ENCODE measurements at regions not wholly inside any gene's neighbourhood (a gene's known extent, or its start where the extent isn't known, plus 50 kb on each side); places are given as distances from the start of the nearest gene placed in this dataset.

- TF ChIP-seq, protein P1, sequence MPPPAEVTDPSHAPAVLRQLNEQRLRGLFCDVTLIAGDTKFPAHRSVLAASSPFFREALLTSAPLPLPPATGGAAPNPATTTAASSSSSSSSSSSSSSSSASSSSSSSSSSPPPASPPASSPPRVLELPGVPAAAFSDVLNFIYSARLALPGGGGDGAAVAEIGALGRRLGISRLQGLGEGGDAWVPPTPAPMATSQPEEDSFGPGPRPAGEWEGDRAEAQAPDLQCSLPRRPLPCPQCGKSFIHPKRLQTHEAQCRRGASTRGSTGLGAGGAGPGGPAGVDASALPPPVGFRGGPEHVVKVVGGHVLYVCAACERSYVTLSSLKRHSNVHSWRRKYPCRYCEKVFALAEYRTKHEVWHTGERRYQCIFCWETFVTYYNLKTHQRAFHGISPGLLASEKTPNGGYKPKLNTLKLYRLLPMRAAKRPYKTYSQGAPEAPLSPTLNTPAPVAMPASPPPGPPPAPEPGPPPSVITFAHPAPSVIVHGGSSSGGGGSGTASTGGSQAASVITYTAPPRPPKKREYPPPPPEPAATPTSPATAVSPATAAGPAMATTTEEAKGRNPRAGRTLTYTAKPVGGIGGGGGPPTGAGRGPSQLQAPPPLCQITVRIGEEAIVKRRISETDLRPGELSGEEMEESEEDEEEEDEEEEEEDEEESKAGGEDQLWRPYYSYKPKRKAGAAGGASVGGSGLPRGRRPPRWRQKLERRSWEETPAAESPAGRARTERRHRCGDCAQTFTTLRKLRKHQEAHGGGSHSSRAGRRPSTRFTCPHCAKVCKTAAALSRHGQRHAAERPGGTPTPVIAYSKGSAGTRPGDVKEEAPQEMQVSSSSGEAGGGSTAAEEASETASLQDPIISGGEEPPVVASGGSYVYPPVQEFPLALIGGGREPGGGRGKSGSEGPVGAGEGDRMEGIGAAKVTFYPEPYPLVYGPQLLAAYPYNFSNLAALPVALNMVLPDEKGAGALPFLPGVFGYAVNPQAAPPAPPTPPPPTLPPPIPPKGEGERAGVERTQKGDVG (CRISPR knock-in tag; IDR thresholded peaks at IDR 0.05): no peak
- TF ChIP-seq SMARCA5 (IDR thresholded peaks at IDR 0.05) (peak; percentile 59; the same call in 1 of the 2 replicates), ZNF384 (IDR thresholded peaks at IDR 0.05; ENCODE audit: borderline replicate concordance, low read depth, low read length) (no peak), TCF3 (IDR thresholded peaks at IDR 0.05; ENCODE audit: borderline replicate concordance, insufficient read depth, low read depth, low read length) (no peak), NR2C1 (IDR thresholded peaks at IDR 0.05) (no peak), MAX (IDR thresholded peaks at IDR 0.05; ENCODE audit: low read depth, low read length) (no peak), POU2F2 (IDR thresholded peaks at IDR 0.05; ENCODE audit: borderline replicate concordance, low read depth, low read length) (peak; percentile 20; the same call in 1 of the 3 replicates), TBL1XR1 (IDR thresholded peaks at IDR 0.05; ENCODE audit: low read depth, low read length) (no peak), RUNX3 (IDR thresholded peaks at IDR 0.05; ENCODE audit: low read length) (peak; percentile 81), RB1 (IDR thresholded peaks at IDR 0.05; ENCODE audit: borderline replicate concordance) (no peak), NFYA (IDR thresholded peaks at IDR 0.05; ENCODE audit: borderline replicate concordance, low read depth, low read length) (no peak), RAD51 (IDR thresholded peaks at IDR 0.05) (no peak), BCL11A (IDR thresholded peaks at IDR 0.05; ENCODE audit: low read depth, low read length) (no peak), ZBED1 (IDR thresholded peaks at IDR 0.05; ENCODE audit: borderline replicate concordance) (no peak), ASH2L (IDR thresholded peaks at IDR 0.05; ENCODE audit: borderline replicate concordance, low read depth) (no peak), CBX3 (IDR thresholded peaks at IDR 0.05; ENCODE audit: borderline replicate concordance, low read depth) (no peak), RBBP5 (conservative IDR thresholded peaks at IDR 0.05) (no peak), STAT1 (conservative IDR thresholded peaks at IDR 0.05) (no peak), BACH1 (IDR thresholded peaks at IDR 0.05; ENCODE audit: borderline replicate concordance) (no peak), E4F1 (IDR thresholded peaks at IDR 0.05; ENCODE audit: borderline replicate concordance, partially characterized antibody) (no peak), ZNF217 (IDR thresholded peaks at IDR 0.05) (no peak), ZNF274 (IDR thresholded peaks at IDR 0.05; ENCODE audit: insufficient read depth, insufficient read length) (no peak), FOXK2 (IDR thresholded peaks at IDR 0.05) (no peak), WRNIP1 (IDR thresholded peaks at IDR 0.05; ENCODE audit: borderline replicate concordance, low read depth, low read length) (no peak), RCOR1 (conservative IDR thresholded peaks at IDR 0.05; ENCODE audit: low read depth, low read length) (no peak), BHLHE40 (IDR thresholded peaks at IDR 0.05; ENCODE audit: borderline replicate concordance in 1 of 2, low read depth in 2 of 2, low read length in 1 of 2) (no peak)
- TF ChIP-seq, protein P2, sequence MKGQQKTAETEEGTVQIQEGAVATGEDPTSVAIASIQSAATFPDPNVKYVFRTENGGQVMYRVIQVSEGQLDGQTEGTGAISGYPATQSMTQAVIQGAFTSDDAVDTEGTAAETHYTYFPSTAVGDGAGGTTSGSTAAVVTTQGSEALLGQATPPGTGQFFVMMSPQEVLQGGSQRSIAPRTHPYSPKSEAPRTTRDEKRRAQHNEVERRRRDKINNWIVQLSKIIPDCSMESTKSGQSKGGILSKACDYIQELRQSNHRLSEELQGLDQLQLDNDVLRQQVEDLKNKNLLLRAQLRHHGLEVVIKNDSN (IDR thresholded peaks at IDR 0.05; ENCODE audit: borderline replicate concordance, extremely low read length, insufficient read depth, low read depth, low read length): no peak
Observed at GRCh38 chr13:59391696-59392095, 772.0 kb downstream of the DIAPH3 start (continued).
